AG04449 (cell line): ENCODE measurements at regions not wholly inside any gene's neighbourhood (a gene's known extent, or its start where the extent isn't known, plus 50 kb on each side); places are given as distances from the start of the nearest gene placed in this dataset.

Experiments used
- CTCF ChIA-PET: fragments of 350-600 bp; formaldehyde crosslinking; extraction: SDS; loops from one replicate; lab custom pipeline; 2021; ENCODE audit warnings: antibody characterized with exemption; lab: Yijun Ruan, JAX
- POLR2A ChIA-PET: fragments of 400-600, 350-600 bp; formaldehyde crosslinking; extraction: SDS; loops from one replicate; lab custom pipeline; 2020; ENCODE audit warnings: antibody characterized with exemption, inconsistent platforms; lab: Yijun Ruan, JAX
- DNase-seq: peaks from one replicate; pipeline ENCODE4 v3.0.0-alpha.2; 2010; ENCODE audit warnings: low read depth, low spot score
- H3K4me3 ChIP-seq: 2 replicates; pipeline ENCODE4 v1.5.1; 2011; ENCODE audit warnings: low read depth, mild to moderate bottlenecking, control low read depth, low read length
- CTCF ChIP-seq: IDR thresholded peaks from one replicate; pipeline ENCODE4 v1.5.1; 2011; ENCODE audit warnings: mild to moderate bottlenecking, moderate library complexity, low read length, control low read depth, inconsistent platforms; ENCODE audit not compliant: insufficient read depth; ENCODE audit errors: missing control alignments

- CTCF ChIA-PET, result interaction anchor here (1.4 to 3.3 kb wide), 3 partner anchors 11 to 79 kb away, joined by 3 to 16 read pairs (median 4); no protein-coding TSS in a partner anchor
- POLR2A ChIA-PET, result no interaction called here
- H3K4me3 ChIP-seq, result no peak overlapping the region
- DNase-seq, result no peak
- no peak for TF ChIP-seq CTCF
Measured at GRCh38 chr2:43104106-43104505, 122.3 kb downstream of the ZFP36L2 start.

DNA sequence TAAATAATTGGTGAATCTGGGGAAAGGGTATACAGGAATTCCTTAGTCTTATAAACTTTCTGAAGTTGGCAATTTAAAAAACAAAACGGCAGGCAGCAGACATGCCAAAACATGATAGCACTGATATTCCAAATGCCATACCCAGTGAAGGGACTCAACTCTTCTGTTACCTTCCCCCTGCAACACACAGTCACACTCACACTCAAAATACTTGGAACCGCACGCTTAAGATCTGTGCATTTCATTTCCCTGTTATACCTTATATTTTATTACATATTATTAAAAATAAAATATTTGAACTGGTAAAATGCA, 123.4 kb downstream of the ZFP36L2 start:
- TF ChIP-seq CTCF, result no peak
- POLR2A ChIA-PET, result no interaction called here
- H3K4me3 ChIP-seq, result no peak overlapping the region
- CTCF ChIA-PET, result interaction anchor here (1.4 to 1.5 kb wide), 2 partner anchors 11 to 13 kb away, joined by 3 read pairs; no protein-coding TSS in a partner anchor
- no peak for DNase-seq

DNA sequence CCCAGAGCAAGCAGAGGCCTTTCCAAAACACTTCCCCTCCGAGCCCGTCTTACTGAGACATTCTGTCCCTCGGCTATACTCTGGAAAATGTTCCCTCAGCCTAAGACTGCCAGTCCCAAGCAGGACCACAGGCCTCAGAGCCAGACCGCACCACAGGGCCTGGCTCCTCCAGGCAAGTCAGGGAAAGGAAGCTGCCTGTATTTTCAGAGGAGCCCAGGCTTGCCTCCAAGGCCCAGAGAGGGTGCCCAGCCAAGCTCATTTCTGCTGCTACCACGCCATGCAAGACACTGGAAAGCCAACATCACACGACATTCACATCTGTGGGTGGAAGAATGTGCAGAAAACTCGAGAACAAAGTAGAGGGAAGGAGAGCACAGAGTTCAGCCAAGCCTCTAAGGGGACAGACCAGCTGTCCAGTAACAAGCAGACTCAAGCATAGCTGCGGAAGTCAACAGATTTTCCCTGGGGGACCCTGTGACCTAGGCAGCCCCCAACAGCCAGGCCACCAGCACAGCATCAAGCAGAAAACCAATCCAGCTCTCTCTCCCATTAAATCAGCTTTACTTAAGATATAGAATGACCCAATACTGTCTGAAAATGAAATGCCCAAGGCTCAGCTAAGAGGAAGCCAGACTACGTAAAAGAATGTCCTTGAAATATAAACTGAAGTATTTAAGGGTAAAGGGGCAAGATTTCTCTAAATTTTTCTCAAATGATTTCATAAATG, 123.9 kb downstream of the ZFP36L2 start:
- H3K4me3 ChIP-seq, result no peak overlapping the region
- CTCF ChIA-PET, result interaction anchor here (1.5 kb wide), 1 partner anchor 10 kb away, joined by 3 read pairs; no protein-coding TSS in a partner anchor
- POLR2A ChIA-PET, result no interaction called here
- DNase-seq, result no peak
- no peak for TF ChIP-seq CTCF

DNA sequence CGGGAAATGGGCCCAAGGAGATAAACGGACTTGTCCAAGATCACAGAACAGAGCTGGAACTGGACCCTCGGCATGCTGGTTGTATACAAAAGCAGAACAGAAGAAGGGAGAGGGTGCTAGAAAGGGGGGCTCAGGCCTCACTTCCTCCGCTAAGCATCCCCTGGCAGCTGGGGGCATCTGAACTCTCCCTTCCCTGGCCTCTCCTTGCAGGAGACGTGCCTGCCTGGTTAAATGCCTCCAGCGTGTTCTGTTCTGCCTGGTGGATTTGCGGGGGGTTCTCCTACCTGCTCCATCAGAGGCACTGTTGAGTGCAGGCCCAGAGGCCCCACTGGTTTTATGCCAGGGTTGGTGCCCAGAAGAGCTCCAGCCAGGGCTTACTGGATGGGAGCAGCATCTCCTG, 124.7 kb downstream of the ZFP36L2 start:
- TF ChIP-seq CTCF, result no peak
- ChIA-PET CTCF (interaction anchor here (1.3 kb wide), 1 partner anchor 9 kb away, joined by 5 read pairs; no protein-coding TSS in a partner anchor), POLR2A (no interaction called here)
- H3K4me3 ChIP-seq, result no peak overlapping the region
- DNase-seq, result no peak

DNA sequence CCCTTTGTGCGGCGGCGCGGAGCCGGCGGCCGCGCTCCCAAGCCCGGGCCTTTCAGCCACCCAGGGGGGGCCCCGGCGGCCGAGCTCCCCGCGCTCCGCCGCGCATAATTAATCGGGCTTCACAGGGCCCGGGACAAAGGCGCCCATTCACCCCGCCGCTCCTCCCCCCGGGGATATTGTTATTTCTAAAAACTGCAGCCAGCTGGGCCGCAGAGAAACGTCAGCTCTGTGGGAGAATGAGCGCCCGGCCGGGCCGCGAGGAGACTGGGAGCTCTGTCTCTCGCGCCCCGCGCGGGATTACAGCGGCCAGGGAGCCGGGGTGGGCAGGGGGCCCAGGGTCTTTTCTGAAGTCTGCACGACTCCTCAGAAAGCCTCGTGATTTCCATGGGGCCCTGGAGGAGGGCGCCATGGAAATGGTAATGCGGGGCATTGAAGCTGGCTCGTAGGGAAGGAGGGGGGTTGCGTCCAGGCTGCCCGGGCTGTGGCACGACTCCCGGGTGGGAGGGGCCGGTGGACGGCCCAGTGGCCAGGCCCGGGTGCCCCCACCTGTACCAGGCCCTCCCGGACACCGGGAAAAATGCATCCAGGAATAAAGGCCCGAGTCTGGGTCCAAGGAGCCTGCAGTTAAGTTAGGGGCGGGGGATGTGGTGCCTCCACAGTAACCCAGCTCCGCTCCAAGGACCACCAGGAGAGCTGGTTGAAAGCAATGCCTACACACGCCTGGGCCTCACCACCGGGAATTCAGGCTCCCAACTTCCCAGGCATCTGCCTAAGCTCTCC, 125.3 kb downstream of the ZFP36L2 start:
- TF ChIP-seq CTCF, result no peak
- CTCF ChIA-PET, result interaction anchor here (1.3 kb wide), 1 partner anchor 8 kb away, joined by 5 read pairs; no protein-coding TSS in a partner anchor
- no peak for DNase-seq
- no peak overlapping the region for H3K4me3 ChIP-seq
- POLR2A ChIA-PET, result no interaction called here

GRCh38 chr2:43100362-43100882, 126.0 kb downstream of the ZFP36L2 start:
- no peak for TF ChIP-seq CTCF
- POLR2A ChIA-PET, result no interaction called here
- no peak for DNase-seq
- CTCF ChIA-PET, result interaction anchor here (1.3 kb wide), 1 partner anchor 8 kb away, joined by 5 read pairs; no protein-coding TSS in a partner anchor
- no peak overlapping the region for H3K4me3 ChIP-seq
